Endometrium (tissue), 2 donors: ENCODE measurements at regions not wholly inside any gene's neighbourhood (a gene's known extent, or its start where the extent isn't known, plus 50 kb on each side); places are given as distances from the start of the nearest gene placed in this dataset.
A peak's percentile ranks its signal among the peaks of the same experiment; 100 is the strongest.
"Not testable (repeated sequence)": the region's sequence is repeated elsewhere in the genome, so short reads cannot be mapped to it uniquely, and the experiment has no call there.

Source experiments
- FAIRE-seq: peaks from 2 replicates; lab custom pipeline; 2012; peaks lifted over from hg19 to GRCh38; lab: Jason Lieb, UNC
- donor health status: control.
- donor health status: control.

GRCh38 chr18:39209173-39209572, 1643.6 kb upstream of the CELF4 start:
- no peak for FAIRE-seq

DNA sequence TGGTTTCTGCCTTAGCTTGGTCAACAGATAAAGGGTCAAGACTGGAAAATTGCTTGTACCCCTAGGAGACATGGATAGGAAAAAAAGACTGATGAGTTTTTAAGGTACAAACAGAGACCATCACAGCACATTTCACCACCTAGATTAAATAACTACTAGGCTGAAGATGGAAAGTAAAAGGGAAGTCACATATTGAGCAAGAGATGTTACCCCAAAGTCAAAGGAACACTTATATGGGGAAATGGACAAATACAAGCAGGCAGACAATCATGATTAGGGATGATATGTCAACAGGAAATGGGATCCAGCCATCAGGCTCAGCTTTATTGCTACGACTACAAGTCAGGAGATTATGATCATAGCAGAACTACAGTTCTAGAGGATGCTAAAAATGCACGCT, 1643.1 kb upstream of the CELF4 start:
- no peak for FAIRE-seq

GRCh38 chr18:39208190-39208589, 1642.6 kb upstream of the CELF4 start:
- FAIRE-seq: no peak

DNA sequence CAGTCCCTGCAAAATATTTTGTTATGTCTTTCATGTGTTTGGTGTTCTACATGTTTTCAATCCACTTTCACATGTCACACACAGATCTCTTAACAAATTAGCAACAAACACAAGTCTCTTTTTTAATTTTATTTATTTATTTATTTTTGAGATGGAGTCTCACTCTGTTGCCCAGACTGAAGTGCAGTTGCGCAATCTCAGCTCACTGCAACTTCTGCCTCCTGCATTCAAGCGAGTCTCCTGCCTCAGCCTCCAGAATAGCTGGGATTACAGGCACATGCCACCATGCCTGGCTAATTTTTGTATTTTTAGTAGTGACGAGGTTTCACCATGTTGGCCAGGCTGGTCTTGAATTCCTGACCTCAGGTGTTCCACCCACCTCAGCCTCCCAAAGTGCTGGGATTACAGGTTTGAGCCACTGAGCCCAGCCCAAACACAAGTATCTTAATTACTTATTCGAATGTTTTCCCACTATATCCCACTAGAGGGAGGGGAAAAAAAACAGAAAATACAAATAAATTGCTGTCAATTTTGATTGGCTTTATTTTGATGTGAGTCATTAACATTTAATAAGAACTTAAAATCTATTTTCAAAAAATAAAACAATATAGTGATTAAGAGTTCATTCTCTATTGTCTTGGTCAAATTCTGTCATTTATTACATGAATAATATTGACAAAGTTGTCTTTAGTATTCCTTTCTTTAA, 1641.0 kb upstream of the CELF4 start:
- FAIRE-seq: not testable (repeated sequence)

GRCh38 chr18:39205565-39206195, 1640.1 kb upstream of the CELF4 start:
- no peak for FAIRE-seq

DNA sequence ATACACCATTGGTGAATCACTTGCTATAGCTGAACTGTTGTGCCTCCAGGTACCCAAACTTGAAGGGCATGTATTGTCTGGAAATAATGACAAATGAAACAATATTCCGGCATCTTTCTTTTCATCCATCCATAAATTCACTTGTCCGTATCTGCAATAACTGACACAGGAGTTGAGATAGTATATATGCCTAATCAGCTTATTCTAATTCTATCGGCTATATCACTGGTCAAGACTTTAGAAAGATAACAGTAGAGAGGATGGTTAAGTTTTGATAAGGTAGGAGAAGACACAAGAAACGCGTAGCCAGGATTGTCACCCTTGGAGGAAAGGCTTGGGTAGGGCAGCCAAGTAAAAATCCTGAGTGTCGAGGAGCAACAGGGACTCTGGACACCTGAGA, 1634.6 kb upstream of the CELF4 start:
- FAIRE-seq: no peak

DNA sequence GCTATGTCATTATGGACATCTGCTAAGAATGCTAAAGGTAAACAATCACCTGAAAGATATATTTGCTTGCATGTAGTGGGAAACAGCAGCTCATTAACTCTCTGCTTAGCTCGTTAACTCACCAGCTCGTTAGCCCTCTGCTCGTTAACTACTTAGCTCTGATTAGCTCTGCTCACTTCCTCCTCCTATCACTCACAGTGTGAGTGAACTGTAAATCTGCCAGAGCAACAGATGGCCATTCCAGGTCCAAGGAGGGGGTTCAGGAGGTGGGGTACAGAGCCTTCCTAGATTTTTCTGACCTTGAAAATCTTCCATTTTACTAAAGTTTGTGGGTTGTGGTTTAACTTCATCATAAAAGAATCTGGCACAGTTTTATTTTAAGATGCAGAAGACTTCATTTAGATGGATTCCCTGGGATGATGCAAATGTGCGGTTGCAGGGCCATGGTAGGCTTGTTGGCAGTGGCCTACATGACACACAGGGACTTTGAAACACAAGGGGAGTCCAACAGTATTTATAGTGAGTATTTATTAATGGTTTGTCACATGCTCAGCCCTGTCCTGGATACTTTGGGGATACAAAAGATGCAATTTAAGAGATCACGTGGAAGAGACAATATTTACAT, 1633.7 kb upstream of the CELF4 start:
- no peak for FAIRE-seq

- FAIRE-seq: no peak
These were observed 1632.8 kb upstream of the CELF4 start for GRCh38 chr18:39198376-39198775.

GRCh38 chr18:39191931-39192330, 1626.3 kb upstream of the CELF4 start:
- FAIRE-seq: peak; percentile 12

- no peak for FAIRE-seq
These were observed 1625.5 kb upstream of the CELF4 start for GRCh38 chr18:39191058-39191457.

- FAIRE-seq: no peak
These were observed 1624.9 kb upstream of the CELF4 start for GRCh38 chr18:39190508-39190907.

DNA sequence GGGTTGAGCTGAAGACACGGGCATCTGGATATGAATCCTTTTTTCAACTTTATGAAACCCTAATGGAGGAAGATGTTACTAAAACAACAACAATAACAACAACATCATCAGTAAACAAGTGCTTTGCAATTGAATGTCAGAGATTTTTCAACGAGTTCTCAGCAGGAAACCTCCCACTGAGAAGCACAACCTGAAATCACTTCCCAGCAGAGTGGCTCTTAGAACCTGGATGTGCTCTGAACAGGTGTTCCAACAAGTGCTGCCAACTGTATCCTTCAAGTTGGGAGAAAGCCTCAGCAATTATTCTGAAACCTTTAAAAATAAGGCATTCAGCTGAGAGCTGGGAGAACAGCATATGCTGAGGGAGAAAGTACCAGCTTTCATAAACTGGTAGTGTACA, 1622.7 kb upstream of the CELF4 start:
- FAIRE-seq: no peak

DNA sequence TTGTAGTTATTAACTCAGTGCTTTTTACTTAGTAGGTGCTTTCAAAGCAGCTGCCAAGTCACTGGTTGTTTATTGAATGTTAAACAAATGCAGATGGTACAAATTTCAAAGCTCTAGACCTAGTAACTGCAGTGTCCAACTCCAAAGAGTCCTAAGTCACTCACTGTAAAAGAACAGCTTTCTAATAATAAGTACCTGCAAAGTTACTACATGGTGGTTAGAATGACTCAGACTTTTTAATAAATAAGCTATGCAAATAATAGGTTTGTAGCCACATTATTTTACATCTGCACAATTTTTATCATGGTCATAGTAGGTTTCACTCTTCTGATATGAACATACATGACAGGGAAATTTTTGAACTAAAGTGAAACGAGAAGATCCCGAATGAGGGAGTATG, 1620.4 kb upstream of the CELF4 start:
- no peak for FAIRE-seq

- FAIRE-seq: no peak
These were observed 1618.6 kb upstream of the CELF4 start for GRCh38 chr18:39184176-39184575.

DNA sequence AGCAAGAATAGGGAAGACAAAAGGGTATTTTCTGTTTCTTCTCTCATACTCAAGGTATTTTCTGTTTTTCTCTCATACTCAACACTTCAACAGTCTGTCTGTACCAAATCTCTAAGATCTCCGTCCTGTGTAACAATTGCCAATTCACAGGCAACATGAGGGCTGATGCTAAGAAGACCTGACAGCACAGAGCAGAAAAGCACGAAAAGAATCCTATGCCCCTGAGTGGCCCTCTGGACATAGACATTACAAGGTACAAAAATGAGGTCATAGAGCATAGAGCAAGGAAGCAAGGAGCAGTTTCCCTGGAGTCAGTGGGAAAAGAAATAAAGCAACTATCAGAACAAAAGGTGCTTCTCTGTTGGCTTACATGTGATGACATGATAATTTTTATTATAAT, 1612.6 kb upstream of the CELF4 start:
- FAIRE-seq: no peak

DNA sequence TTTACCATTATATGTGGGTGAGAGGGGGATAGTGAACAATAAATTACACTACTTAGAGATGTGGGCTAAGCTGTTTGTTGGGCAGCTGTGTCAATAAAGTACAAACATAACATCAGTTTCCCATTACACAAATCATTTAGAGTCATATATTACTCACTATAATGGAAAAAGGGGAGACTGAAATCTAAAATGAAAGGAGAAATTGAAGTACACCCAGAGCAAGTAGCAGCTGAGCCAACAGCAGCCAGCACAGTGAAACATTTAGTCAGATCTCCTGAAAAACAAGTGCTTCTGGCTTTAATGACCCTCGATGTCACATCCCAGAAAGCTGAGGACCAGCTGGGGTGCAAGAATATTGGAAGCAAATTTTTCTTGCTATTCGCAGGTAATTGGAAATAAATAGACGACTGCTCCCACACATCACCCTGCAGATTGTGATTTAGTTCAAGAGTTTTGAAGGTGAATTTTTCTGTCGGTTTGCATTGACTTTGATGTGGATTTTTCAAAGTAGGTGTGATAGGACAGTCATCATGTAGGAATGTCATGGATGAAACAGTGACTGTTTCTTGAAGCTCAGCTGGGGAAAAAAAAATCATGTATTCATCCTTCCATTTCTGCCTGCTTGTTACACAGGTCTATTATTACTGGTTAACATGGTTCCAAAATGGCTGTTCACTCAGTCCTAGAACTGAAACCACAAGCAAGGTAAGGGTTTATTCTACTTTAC, 1607.3 kb upstream of the CELF4 start:
- FAIRE-seq: no peak

GRCh38 chr18:39168723-39169122, 1603.1 kb upstream of the CELF4 start:
- no peak for FAIRE-seq

DNA sequence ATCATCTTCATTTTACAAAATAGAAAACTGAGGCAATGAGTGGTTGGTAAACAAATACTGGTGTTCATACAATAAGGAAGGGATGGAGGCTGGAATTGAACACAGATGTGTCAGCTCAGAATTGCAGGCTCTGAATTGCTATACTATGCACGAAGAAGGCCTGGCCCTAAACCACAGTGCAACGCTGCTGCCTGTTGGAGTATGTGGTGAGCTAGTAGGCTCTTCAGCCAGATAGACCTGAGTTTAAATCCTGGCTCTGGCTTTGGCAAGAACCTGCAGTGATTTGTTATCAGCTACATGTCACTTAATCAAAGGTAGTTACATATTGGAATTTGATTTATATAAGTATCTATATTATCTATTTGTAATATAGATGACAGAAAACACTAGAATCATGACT, 1602.4 kb upstream of the CELF4 start:
- no peak for FAIRE-seq

DNA sequence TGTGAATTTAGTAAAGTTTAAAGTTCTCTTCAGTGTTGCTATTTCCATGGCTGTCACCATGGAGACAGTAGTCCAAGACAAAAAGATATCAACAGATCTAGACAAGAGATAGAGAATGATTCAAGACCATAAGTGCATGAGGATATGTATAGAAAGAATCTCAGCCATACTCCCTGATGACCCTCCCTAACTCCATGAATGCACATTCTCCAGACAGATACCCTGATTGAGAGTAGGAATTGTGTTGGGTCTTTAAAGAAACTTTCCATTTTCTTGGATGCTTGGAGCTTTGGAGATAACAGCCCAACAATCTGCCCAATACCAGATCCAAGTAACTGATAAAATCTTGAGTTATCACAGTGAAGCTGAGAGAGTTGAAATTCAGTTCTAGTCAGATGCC, 1601.2 kb upstream of the CELF4 start:
- FAIRE-seq: no peak

DNA sequence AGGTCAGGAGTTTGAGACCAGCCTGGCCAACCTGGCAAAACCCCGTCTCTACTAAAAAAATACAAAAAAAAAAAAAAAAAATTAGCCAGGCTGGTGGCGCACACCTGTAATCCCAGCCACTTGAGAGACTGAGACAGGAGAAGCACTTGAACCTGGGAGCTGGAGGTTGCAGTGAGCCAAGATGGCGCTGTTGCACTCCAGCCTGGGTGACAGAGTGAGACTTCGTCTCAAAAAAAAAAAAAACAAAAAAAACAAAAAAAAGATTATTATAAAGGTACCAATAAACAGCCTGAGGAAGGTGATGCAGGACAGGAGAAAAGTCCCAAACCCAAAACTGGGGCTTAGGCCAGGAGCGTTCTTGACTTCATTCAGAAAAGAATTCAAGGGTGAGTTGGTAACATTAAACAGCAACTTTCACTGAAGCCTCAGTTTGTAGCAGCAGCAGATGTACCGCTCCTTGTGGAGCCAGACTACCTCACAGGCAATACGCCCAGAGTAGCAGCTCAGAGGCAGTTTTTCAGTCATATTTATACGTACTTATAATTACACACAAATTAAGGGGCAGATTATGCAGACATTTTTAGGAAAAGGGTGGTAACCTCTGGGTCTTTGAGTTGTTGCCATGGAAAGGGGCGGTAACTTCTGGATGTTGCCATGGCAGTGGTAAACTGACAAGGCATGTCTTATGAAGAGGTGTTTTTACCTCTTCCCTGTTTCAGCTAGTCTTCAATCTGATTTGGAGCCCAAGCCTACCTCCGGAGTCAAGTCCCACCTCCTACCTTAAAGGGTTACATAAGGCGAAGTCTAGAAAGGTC, 1596.6 kb upstream of the CELF4 start:
- no peak for FAIRE-seq

- FAIRE-seq: no peak
These were observed 1583.7 kb upstream of the CELF4 start for GRCh38 chr18:39149211-39149806.

DNA sequence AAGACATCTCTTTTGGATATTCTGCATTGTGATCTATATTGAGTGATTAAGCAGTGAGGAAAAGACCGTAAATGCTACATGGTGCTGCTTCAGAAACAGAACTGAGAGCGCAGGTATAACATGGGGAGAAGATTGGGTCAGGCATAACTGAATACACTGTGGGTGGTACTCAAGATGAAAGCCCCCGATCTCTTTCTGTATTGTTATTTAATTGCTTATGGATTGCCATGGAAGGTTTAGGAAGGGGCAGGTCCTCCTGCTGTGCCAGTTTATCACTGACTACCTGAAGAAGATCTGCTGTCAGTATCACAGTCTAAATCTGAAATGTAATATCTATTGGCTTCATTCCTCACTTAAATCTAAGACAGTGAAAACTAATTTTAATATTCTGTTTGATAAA, 1568.7 kb upstream of the CELF4 start:
- no peak for FAIRE-seq
